ENCODE measurements at regions not wholly inside any gene's neighbourhood (a gene's known extent, or its start where the extent isn't known, plus 50 kb on each side); places are given as distances from the start of the nearest gene placed in this dataset.

GRCh38 chr11:28760676-28761390 is 652.6 kb downstream of the METTL15 start:
- TF ChIP-seq CTCF (IDR thresholded peaks at IDR 0.05; ENCODE audit: insufficient read depth, low read length, poor library complexity, severe bottlenecking) (no peak), EZH2phosphoT487 (conservative IDR thresholded peaks at IDR 0.05; ENCODE audit: low read length) (no peak)

Data from SU-DHL-6 (cell line).